GM19238 (cell line): ENCODE measurements at regions not wholly inside any gene's neighbourhood (a gene's known extent, or its start where the extent isn't known, plus 50 kb on each side); places are given as distances from the start of the nearest gene placed in this dataset.

Source experiments
- DNase-seq: peaks from one replicate; pipeline ENCODE4 v3.0.0; 2011; ENCODE audit warnings: low spot score; ENCODE audit not compliant: insufficient read length

- DNase-seq, result no peak
Measured at GRCh38 chr15:62792986-62793751, 249.4 kb upstream of the TPM1 start.

GRCh38 chr15:62793752-62794144, 248.8 kb upstream of the TPM1 start:
- DNase-seq, result no peak

GRCh38 chr15:62795171-62795570, 247.4 kb upstream of the TPM1 start:
- no peak for DNase-seq

DNA sequence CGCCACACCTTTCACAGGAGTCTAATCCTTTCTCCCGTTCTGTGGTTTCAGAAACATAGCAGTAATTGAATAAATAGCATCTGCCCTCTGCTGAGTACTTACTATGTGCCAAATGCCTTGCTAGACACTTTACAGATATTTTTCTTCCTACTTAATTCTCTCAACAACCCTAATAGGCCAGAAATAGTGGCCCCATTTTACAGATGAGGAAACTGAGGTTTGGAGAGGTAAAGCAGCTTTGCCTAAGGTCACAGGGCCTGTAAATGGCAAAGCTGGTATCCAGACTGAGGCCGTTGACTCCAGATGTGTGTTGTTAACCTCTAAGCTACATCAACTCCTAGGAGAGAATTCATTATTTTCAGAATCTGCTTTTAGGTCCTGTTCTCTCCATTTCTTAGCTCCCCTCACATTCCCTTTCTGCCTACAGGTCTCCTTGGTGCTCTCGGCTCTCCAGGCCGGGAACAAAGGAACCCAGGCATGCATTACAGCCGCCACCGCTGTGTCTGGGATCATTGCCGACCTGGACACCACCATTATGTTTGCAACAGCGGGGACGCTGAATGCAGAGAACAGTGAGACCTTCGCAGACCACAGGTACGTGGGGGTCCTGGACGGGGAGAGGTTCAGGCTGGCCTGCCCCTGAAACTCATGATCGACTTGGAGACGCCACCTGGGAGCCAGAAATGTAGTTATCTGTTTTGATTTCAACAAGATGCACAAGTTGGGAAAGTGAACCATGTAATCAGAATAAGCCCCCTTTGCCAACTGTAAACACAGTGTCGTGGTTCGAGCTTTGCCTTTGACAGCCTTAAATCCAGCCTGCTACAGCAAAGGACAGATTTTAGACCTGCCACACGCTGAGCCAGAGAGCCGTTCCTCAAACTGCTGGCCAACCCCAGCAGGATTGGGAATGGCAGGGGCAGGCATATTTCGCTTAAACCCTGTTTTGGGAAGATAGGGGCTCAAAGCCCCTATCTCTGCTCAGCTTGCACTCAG, 246.5 kb upstream of the TPM1 start:
- no peak for DNase-seq

GRCh38 chr15:62797171-62797570, 245.4 kb upstream of the TPM1 start:
- no peak for DNase-seq

DNA sequence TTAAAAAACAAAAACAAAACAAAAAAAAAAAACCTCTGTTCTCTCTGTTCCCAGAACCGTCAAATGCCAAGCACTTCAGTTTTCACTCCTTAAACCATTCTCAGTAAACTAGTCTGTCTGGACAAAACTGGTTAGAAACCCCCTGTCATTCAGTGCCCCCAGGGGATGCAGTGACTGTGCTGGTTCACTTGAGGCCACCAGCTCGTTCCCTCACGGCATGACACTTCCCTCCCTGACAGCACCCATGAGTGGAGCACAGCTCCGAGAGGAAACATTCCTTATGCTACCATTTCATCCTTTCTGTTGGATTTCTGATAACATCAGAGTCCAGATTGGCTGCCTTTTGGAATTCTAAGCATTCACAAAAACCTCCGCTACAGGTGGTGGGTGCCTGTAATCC, 244.0 kb upstream of the TPM1 start:
- DNase-seq, result no peak

DNA sequence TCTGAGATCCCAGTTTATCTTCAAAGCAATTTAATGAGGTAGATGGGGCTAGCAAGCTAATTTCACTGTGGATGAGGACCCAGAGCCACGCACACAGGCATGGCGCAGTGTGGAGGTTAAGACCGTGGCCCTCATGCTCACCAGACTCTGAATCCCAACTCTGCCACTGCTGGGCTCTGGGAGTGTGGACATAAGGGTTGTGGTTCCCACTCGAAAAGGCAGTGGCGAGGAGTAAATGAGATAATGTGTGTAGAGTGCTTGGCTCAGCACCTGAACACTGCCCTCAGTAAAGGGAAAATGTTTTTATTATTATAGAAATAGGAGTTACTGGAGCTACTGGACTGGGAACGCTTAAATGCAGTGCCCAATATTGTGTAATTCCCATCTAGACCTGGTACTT, 243.5 kb upstream of the TPM1 start:
- no peak for DNase-seq

- no peak for DNase-seq
Measured at GRCh38 chr15:62799919-62800318, 242.6 kb upstream of the TPM1 start.

DNA sequence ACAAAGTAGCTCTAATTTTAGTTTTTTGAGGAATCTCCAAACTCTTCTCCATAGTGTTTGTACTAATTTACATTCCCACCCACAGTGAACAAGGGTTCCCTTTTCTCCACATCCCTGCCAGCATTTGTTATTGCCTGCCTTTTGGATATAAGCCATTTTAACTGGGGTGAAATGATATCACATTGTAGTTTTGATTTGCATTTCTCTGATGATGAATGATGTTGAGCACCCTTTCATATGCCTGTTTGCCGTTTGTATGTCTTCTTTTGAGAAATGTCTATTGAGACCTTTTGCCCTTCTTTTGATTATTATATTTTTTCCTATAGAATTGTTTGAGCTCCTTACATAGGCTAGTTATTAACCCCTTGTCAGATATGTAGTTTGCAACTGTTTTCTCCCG, 239.9 kb upstream of the TPM1 start:
- DNase-seq, result no peak

DNA sequence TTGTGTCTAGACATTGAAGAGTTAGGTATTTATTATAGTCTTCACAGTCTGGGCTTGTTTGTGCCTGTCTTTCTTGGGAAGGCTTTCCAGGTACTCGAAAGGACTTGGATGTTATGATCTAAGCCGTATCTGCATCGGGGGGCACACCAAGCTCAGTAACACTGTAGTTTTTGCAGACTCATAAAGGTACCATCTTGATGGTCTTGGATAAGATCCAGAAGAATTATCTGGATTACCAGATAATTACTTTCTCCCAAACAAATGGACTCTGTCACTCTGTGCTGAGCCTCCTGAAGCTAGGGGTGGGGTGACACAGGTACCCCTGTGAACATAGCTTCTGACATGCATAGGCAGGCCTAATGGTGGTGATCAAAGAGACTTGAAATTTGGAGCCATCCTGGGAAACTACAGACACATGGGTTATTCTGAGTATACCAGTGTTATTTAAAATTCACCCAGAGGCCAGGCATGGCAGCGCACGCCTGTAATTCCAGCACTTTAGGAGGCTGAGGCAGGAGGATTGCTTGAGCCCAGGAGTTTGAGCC, 238.6 kb upstream of the TPM1 start:
- DNase-seq, result no peak

GRCh38 chr15:62805502-62805901, 237.0 kb upstream of the TPM1 start:
- DNase-seq, result no peak

DNA sequence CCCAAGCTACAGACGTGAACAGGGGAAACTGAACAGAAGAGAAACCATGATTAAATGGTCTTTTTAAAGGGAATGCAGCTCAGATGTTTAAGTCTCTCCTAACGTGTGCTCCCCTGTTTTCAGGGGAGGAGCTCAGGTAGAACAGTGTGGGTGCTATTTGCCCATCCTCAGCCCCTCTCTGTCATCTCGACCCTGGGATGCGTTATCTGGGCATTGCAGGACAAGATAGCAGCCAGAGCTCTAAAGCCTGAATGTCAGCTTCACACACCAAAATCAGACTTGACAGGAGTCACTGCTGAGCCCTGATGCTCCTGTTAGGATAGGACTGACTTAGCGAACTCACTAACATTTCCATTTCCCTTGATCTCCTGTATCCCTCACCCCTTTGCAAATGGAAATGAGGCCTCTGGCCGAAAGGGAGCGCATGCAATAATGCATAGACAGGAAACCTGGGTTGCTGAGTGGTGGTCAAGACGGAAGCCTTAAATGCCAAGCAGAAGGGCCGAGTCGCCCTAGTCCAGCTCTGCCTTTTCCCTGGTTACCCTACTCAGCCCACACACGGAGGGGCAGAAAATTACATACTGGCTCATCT, 234.9 kb upstream of the TPM1 start:
- DNase-seq, result no peak

GRCh38 chr15:62809115-62809967, 233.2 kb upstream of the TPM1 start:
- DNase-seq, result no peak

- no peak for DNase-seq
Measured at GRCh38 chr15:62809968-62810260, 232.6 kb upstream of the TPM1 start.

GRCh38 chr15:62812515-62812835, 230.1 kb upstream of the TPM1 start:
- DNase-seq, result no peak

- no peak for DNase-seq
Measured at GRCh38 chr15:62816342-62817069, 226.0 kb upstream of the TPM1 start.

DNA sequence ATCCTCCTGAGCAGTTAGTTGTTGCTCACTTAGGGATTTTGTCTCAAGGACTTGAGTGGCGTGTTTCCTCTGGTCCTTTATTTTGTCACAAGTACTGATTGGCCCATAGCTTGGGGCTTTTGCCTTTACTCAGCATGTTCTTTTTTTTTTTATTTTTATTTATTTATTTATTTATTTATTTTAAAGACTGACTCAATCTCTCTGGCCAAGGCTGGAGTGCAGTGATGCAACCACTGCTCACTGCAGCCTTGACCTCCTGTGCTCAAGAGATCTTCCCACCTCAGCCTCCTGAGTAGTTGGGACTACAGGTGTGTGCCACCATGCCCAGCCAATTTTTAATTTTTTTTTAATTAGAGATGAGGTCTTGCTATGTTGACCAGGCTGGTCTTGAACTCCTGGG, 223.9 kb upstream of the TPM1 start:
- no peak for DNase-seq

- no peak for DNase-seq
Measured at GRCh38 chr15:62821384-62822131, 221.0 kb upstream of the TPM1 start.

GRCh38 chr15:62822228-62822627, 220.3 kb upstream of the TPM1 start:
- DNase-seq, result no peak

- DNase-seq, result no peak
Measured at GRCh38 chr15:62823561-62823960, 219.0 kb upstream of the TPM1 start.
